ENCODE measurements at regions not wholly inside any gene's neighbourhood (a gene's known extent, or its start where the extent isn't known, plus 50 kb on each side); places are given as distances from the start of the nearest gene placed in this dataset.

GRCh38 chr2:147463881-147464520 lies 380.8 kb upstream of the ACVR2A start:
- no peak for TF ChIP-seq CTCF (IDR thresholded peaks at IDR 0.05)
- no peak for TF ChIP-seq POLR2A (IDR thresholded peaks at IDR 0.05)
